SK-MEL-5 (cell line): ENCODE measurements at regions not wholly inside any gene's neighbourhood (a gene's known extent, or its start where the extent isn't known, plus 50 kb on each side); places are given as distances from the start of the nearest gene placed in this dataset.
"Not testable (repeated sequence)": the region's sequence is repeated elsewhere in the genome, so short reads cannot be mapped to it uniquely, and the experiment has no call there.

Source experiments
- DNase-seq: peaks from one replicate; pipeline ENCODE4 v3.0.0-alpha.2; 2016; ENCODE audit warnings: low read depth, low spot score
- in situ Hi-C: cut with HindIII; loops from 2 replicates; pipeline ENCODE4 v1.10.0; 2016; ENCODE audit warnings: low sequenced_read_pairs, high pct_unique_total_duplicates, low pct_unique_long_range_greater_than_20kb

- DNase-seq, in situ Hi-C loops: not testable (repeated sequence)
These were observed 56.2 kb upstream of the CCZ1B start for GRCh38 chr7:6882321-6882721.

GRCh38 chr7:6883756-6884155 lies 57.7 kb upstream of the CCZ1B start:
- in situ Hi-C loops: not testable (repeated sequence)

DNA sequence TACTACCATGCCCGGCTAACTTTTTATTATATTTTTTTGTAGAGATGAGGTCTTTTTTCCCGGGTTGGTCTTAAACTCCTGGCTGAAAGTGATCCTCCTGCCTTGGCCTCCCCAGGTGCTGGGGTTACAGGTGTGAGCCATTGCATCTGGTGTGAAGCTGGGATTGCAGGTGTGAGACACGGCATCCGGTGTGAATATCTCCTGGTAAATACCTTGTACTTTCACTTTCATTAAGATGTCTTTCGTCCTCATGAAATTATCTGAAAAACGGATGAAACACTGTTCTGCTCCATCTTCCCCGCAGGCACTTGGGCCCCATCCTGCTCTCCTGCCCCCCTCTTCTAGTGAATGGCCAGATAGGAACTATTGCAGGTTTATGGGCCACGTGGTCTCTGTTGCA lies 60.1 kb upstream of the CCZ1B start:
- no peak for DNase-seq
- in situ Hi-C loops: no loop called here

More at GRCh38 chr7:6883756-6884155, 57.7 kb upstream of the CCZ1B start:
- not testable (repeated sequence) for DNase-seq

- DNase-seq: peak; percentile 9
- in situ Hi-C loops: not testable (repeated sequence)
These were observed 62.4 kb upstream of the CCZ1B start for GRCh38 chr7:6888267-6889045.

- in situ Hi-C loops: no loop called here
- DNase-seq: no peak
These were observed 63.3 kb upstream of the CCZ1B start for GRCh38 chr7:6889252-6889812.

DNA sequence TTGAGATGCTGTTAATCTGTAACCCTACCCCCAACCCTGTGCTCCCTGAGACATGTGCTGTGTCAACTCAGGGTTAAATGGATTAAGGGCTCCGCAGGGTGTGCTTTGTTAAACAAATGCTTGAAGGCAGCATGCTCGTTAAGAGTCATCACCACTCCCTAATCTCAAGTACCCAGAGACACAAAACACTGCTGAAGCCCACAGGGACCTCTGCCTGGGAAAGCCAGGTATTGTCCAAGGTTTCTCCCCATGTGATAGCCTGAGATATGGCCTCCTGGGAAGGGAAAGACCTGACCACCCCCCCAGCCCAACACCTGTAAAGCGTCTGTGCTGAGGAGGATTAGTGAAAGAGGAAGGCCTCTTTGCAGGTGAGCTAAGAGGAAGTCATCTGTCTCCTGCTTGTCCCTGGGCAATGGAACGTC lies 76.0 kb upstream of the CCZ1B start:
- in situ Hi-C loops, DNase-seq: not testable (repeated sequence)

- DNase-seq, in situ Hi-C loops: not testable (repeated sequence)
These were observed 77.2 kb upstream of the CCZ1B start for GRCh38 chr7:6903289-6903688.

DNA sequence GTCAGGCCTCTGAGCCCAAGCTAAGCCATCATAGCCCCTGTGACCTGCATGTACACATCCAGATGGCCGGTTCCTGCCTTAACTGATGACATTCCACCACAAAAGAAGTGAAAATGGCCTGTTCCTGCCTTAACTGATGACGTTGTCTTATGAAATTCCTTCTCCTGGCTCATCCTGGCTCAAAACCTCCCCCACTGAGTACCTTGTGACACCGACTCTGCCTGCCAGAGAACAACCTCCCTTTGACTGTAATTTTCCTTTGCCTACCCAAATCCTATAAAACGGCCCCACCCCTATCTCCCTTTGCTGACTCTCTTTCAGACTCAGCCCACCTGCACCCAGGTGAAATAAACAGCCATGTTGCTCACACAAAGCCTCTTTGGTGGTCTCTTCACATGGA lies 77.7 kb upstream of the CCZ1B start:
- DNase-seq, in situ Hi-C loops: not testable (repeated sequence)

GRCh38 chr7:6917258-6917657 lies 91.2 kb upstream of the CCZ1B start:
- DNase-seq: no peak
- in situ Hi-C loops: no loop called here

- DNase-seq: peak; percentile 79
- in situ Hi-C loops: not testable (repeated sequence)
These were observed 93.1 kb upstream of the CCZ1B start for GRCh38 chr7:6919169-6919568.

- in situ Hi-C loops, DNase-seq: not testable (repeated sequence)
These were observed 98.4 kb upstream of the CCZ1B start for GRCh38 chr7:6924523-6924922.

DNA sequence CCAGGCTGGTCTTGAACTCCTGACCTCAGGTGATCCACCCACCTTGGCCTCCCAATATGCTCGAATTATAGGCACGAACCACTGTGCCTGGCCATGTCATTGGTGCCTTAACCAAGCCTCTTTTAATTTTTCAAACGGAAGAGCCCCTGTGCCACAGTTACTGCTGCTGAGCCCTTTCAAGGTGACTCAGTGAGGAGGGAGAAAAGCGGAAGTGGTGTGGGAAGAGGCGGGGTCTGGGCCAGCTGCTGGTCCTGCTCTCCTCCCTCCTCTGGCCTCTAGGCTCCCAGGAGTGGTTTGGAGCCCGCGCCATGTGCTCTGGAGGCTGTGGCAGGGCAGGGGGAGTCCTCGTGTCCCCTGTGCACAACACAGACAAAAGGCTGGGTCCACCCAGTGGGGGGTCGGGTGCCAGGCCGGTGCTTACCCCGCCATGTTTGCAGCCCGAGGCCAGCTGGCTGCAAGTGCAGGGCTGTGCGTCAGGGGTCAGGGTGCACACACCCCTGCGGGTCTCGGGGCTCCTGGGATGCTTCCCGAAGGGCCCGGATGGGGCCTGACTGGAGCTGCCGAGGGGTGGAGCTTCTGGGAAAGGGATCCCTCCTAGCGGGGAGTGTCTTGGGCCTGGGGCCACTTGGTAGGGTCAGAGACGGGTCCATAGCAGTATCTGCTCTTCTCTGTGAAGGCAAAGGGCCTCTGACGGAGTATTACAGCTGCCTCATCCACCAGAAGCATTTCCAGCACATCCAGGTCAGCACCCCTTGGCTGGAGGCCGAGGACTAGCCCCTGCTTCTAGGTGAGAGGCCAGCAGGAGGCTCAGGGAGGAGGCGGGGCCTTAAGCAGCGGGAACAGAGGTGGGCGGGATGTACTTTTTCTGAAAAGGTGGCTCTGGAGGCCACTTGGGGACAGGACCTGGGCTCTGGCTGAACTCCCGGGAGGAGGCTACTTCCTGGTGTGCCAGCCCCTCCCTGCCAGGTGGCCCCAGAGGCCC lies 100.4 kb upstream of the CCZ1B start:
- DNase-seq, in situ Hi-C loops: not testable (repeated sequence)

- DNase-seq, in situ Hi-C loops: not testable (repeated sequence)
These were observed 101.6 kb upstream of the CCZ1B start for GRCh38 chr7:6927643-6928042.

- DNase-seq, in situ Hi-C loops: not testable (repeated sequence)
These were observed 103.5 kb upstream of the CCZ1B start for GRCh38 chr7:6929588-6929987.

- DNase-seq, in situ Hi-C loops: not testable (repeated sequence)
These were observed 104.1 kb upstream of the CCZ1B start for GRCh38 chr7:6930081-6930635.

DNA sequence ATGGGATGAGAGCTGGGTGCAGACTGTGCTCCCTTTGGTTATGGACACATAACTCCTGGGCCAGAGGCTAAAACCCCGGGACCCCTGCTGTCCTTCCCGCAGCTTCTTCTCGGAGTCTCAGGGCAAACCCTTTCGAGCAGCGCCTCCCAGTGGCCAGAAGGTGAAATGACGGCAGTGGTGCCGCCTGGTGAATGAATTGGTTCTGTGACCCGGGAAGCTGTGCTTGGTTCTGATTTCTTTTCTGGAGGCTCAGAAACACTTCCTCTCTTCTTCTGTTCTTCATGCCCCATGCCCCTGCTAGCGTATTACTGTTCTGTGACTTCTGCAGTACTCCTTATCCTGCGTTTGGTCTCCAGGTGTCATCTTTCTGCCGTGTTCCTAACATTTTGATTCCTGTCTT lies 104.7 kb upstream of the CCZ1B start:
- DNase-seq, in situ Hi-C loops: not testable (repeated sequence)

DNA sequence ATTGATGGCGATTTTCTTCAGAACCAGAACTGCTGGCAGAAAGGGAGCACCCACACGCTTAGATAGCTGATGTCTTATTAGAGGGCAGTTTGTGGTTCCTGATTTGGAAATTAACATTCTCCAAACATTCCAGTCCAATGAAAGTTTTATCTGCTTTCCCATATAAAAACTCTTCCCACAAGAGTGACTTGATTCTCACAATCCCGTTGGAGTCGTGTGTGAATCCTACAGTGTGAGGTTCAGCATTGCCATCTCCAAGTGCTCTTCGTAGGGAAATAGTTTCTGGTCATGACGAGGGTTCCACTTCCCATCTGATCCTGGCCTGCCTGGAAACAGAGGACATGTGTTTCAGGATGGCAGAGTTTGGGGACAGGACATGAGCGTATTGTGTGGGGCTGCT lies 105.4 kb upstream of the CCZ1B start:
- DNase-seq, in situ Hi-C loops: not testable (repeated sequence)
